GM12878 (cell line): ENCODE measurements at regions not wholly inside any gene's neighbourhood (a gene's known extent, or its start where the extent isn't known, plus 50 kb on each side); places are given as distances from the start of the nearest gene placed in this dataset.

ENCODE experiments used
- ATAC-seq: fragments of 200-7000 bp; cut with Tn5 transposase; 3 replicates; pipeline ENCODE4 v1.9.1; 2020; ENCODE audit warnings: mild to moderate bottlenecking, moderate library complexity
- BruUV-seq: library from RNA; stranded (reverse); fragments of 400-500 nt; replicated peaks from 2 replicates; lab custom pipeline; 2021; lab: Mats Ljungman, UMichigan
- CTCF ChIA-PET: fragments of 300-600 bp; sonication (Branson Sonifier 250); formaldehyde crosslinking; extraction: SDS; loops from one replicate; lab custom pipeline; 2021; ENCODE audit warnings: inconsistent platforms; lab: Yijun Ruan, JAX
- POLR2A ChIA-PET: fragments of 350-600 bp; formaldehyde crosslinking; extraction: SDS; loops from one replicate; lab custom pipeline; 2021; ENCODE audit warnings: inconsistent platforms; lab: Charles Lee
- RAD21 ChIA-PET: fragments of 300-600 bp; sonication (Branson Sonifier 250); formaldehyde crosslinking; loops from one replicate; lab custom pipeline; 2023; ENCODE audit warnings: antibody characterized with exemption; ENCODE audit not compliant: unreplicated experiment; lab: Charles Lee
- SMC1A ChIA-PET: fragments of 300-600 bp; sonication (Branson Sonifier 250); formaldehyde crosslinking; loops from one replicate; lab custom pipeline; 2023; ENCODE audit not compliant: unreplicated experiment, uncharacterized antibody; lab: Charles Lee
- DNase-seq: peaks from one replicate; pipeline ENCODE4 v3.0.0-alpha.2; 2011; ENCODE audit warnings: low read depth, low spot score
- FAIRE-seq: peaks from 3 replicates; lab custom pipeline; 2011; peaks lifted over from hg19 to GRCh38; lab: Jason Lieb, UNC
- H2AFZ ChIP-seq: 2 replicates; pipeline ENCODE4 v1.6.0; 2011; ENCODE audit warnings: low read depth, low read length, control low read depth; ENCODE audit not compliant: control insufficient read depth
- H3K27ac ChIP-seq: 2 replicates; pipeline ENCODE4 v1.5.1; 2011; ENCODE audit warnings: control low read depth; ENCODE audit not compliant: control insufficient read depth, insufficient read depth
- H3K27me3 ChIP-seq, 2 experiments: replicated peaks in 1 of 2; 2 replicates each; pipeline versions ENCODE4 v1.6.0 to v1.6.1; 2011; ENCODE audit warnings: low read length in 1 of 2; ENCODE audit not compliant: control insufficient read depth in 2 of 2, insufficient read depth in 2 of 2
- H3K36me3 ChIP-seq, 2 experiments: 2 replicates each; pipeline ENCODE4 v1.5.1; 2011; ENCODE audit warnings: low read length in 1 of 2; ENCODE audit not compliant: control insufficient read depth in 2 of 2, insufficient read depth in 2 of 2
- H3K4me1 ChIP-seq: 2 replicates; pipeline ENCODE4 v1.6.1; 2011; ENCODE audit warnings: mild to moderate bottlenecking, low read length, moderate library complexity, mixed read lengths; ENCODE audit not compliant: control insufficient read depth, insufficient read depth
- H3K4me2 ChIP-seq: 2 replicates; pipeline ENCODE4 v1.6.0; 2011; ENCODE audit warnings: control low read depth; ENCODE audit not compliant: control insufficient read depth, insufficient read depth
- H3K4me3 ChIP-seq: fragments of 200-600 bp; sonication (generic); 2 replicates; pipeline ENCODE4 v1.5.1; 2016
- H3K79me2 ChIP-seq: 2 replicates; pipeline ENCODE4 v1.6.0; 2011; ENCODE audit warnings: low read length; ENCODE audit not compliant: control insufficient read depth, insufficient read depth
- H3K9ac ChIP-seq: 2 replicates; pipeline ENCODE4 v1.8.0; 2011; ENCODE audit warnings: low read length, control low read depth, mixed read lengths; ENCODE audit not compliant: control insufficient read depth, insufficient read depth
- H3K9me3 ChIP-seq: replicated peaks from 3 replicates; pipeline ENCODE4 v1.5.1; 2011; ENCODE audit warnings: mild to moderate bottlenecking, low read length; ENCODE audit not compliant: control insufficient read depth, insufficient read depth
- H4K20me1 ChIP-seq: 2 replicates; pipeline ENCODE4 v1.6.0; 2011; ENCODE audit not compliant: control insufficient read depth, insufficient read depth
- BCLAF1 ChIP-seq: fragments of 450-650 bp; IDR thresholded peaks from 2 replicates; pipeline ENCODE4 v1.6.1; 2017; ENCODE audit warnings: antibody characterized with exemption, mild to moderate bottlenecking, moderate library complexity
- EGR1 ChIP-seq, 2 experiments: IDR thresholded peaks; 1 replicate in 1 of 2; 2 replicates in 1 of 2; pipeline ENCODE4 v1.6.1; 2011 to 2012; ENCODE audit warnings: low read depth in 2 of 2, low read length in 2 of 2, borderline replicate concordance in 1 of 2, mild to moderate bottlenecking in 1 of 2, moderate library complexity in 1 of 2
- ELK1 ChIP-seq: IDR thresholded peaks from 2 replicates; pipeline ENCODE4 v1.6.1; 2012; ENCODE audit warnings: low read depth, low read length, improper control_type of control experiment
- NFXL1 ChIP-seq: fragments of 450-650 bp; IDR thresholded peaks from 2 replicates; pipeline ENCODE4 v1.6.1; 2017; ENCODE audit warnings: antibody characterized with exemption, mild to moderate bottlenecking, borderline replicate concordance
- NR2F1 ChIP-seq: fragments of 450-650 bp; conservative IDR thresholded peaks from 2 replicates; pipeline ENCODE4 v1.6.1; 2017; ENCODE audit warnings: mild to moderate bottlenecking
- PAX8 ChIP-seq: fragments of 450-650 bp; IDR thresholded peaks from 2 replicates; pipeline ENCODE4 v1.6.1; 2017; ENCODE audit warnings: mild to moderate bottlenecking, moderate library complexity
- POLR2A ChIP-seq: IDR thresholded peaks from 2 replicates; pipeline ENCODE4 v1.6.1; 2011; ENCODE audit warnings: low read depth, mild to moderate bottlenecking, low read length
- SMAD1 ChIP-seq: fragments of 450-650 bp; IDR thresholded peaks from 2 replicates; pipeline ENCODE4 v1.6.1; 2018; ENCODE audit warnings: mild to moderate bottlenecking, low read depth; ENCODE audit not compliant: partially characterized antibody
- SMARCA5 ChIP-seq: fragments of 450-650 bp; IDR thresholded peaks from 2 replicates; pipeline ENCODE4 v1.6.1; 2017; ENCODE audit warnings: mild to moderate bottlenecking
- SREBF1 ChIP-seq: IDR thresholded peaks from 2 replicates; pipeline ENCODE4 v1.6.1; 2012; ENCODE audit warnings: mild to moderate bottlenecking, low read length
- SUZ12 ChIP-seq: fragments of 200-600 bp; sonication (generic); IDR thresholded peaks from one replicate; pipeline ENCODE4 v1.6.1; 2018; ENCODE audit warnings: antibody characterized with exemption, mild to moderate bottlenecking; ENCODE audit not compliant: unreplicated experiment
- ZBED1 ChIP-seq: IDR thresholded peaks from 2 replicates; pipeline ENCODE4 v1.6.1; 2016; ENCODE audit warnings: borderline replicate concordance
- ZNF24 ChIP-seq: fragments of 450-650 bp; IDR thresholded peaks from 2 replicates; pipeline ENCODE4 v1.6.1; 2017; ENCODE audit warnings: antibody characterized with exemption, mild to moderate bottlenecking
- ZZZ3 ChIP-seq: IDR thresholded peaks from 2 replicates; pipeline ENCODE4 v1.6.1; 2011; ENCODE audit warnings: low read depth; ENCODE audit not compliant: control insufficient read depth, insufficient read length
- WGBS: methylation state at CpG from one replicate; pipeline ENCODE4 v1.1.6; 2016; ENCODE audit warnings: low lambda C conversion rate; ENCODE audit not compliant: insufficient replicate concordance, insufficient coverage; ENCODE audit errors: missing lambda C conversion rate; 5-methylcytosine and 5-hydroxymethylcytosine counted together
- in situ Hi-C: fragments of 300-500 bp; cut with MboI; formaldehyde crosslinking; loops from 9 replicates; pipeline ENCODE4 v1.14.3; 2018; ENCODE audit warnings: mixed read lengths
- intact Hi-C: fragments of 100-400 bp; cut with micrococcal nuclease; formaldehyde crosslinking; loops from one replicate; pipeline ENCODE4 v1.14.2; 2022; ENCODE audit not compliant: unreplicated experiment
- TF ChIP-seq, protein P1 (sequence below): fragments of 150-350 bp; IDR thresholded peaks from 2 replicates; pipeline ENCODE4 v1.6.1; 2016; ENCODE audit warnings: low read depth, low read length
- TF ChIP-seq, protein P2 (sequence below): IDR thresholded peaks from 2 replicates; pipeline ENCODE4 v1.6.1; 2012; ENCODE audit warnings: low read length, inconsistent platforms

DNA sequence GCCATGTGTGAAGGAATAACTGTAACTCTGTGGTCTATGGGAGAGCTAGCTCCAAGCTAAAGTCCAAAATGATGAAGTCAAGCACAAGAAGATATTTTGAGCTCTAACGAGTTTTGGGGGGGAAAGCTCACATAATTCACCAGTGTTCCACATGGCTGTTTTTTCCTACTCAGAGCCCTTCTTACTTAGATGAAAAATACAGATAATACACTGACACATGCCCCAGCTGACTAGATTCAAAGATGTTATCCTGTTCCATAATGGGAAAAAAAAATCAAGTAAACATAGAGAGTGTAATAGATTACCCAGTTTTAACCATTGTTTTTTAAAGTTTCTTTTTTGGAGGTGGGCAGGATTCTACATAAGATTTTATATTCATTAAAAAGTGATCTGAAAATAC, 86.6 kb downstream of the PRLHR start:
- Histone ChIP-seq H3K4me3 (no peak overlapping the region), H3K4me1 (no peaks in the 10 kb centered on the region), H3K4me2 (no peak overlapping the region), H3K27ac (no peak overlapping the region), H4K20me1 (no peaks in the 10 kb centered on the region), H3K36me3 (no peaks in the 10 kb centered on the region), H3K27me3 (0 out of 4 replicates have a peak, but pooled peaks cover 0 to 1% of the 10 kb centered on the region in 2 experiments), H3K9me3 (no peaks in the 10 kb centered on the region), H2AFZ (no peak overlapping the region), H3K79me2 (no peaks in the 10 kb centered on the region), H3K9ac (no peak overlapping the region)
- SMC1A ChIA-PET, result interaction anchor here (1.2 kb wide), 1 partner anchor 13 kb away, joined by 3 read pairs; no protein-coding TSS in a partner anchor
- WGBS, result 0% methylated on average over 1 of the region's 1 CpG
- BruUV-seq, result no TSS peak
- RAD21 ChIA-PET, result no interaction called here
- no peak for ATAC-seq
- TF ChIP-seq NFXL1 (no peak), ELK1 (no peak), NR2F1 (no peak), ZZZ3 (no peak), EGR1 (IDR thresholded peaks at IDR 0.05; ENCODE audit: borderline replicate concordance in 1 of 2, low read depth in 2 of 2, low read length in 2 of 2) (no peak), SREBF1 (no peak), PAX8 (no peak), SMARCA5 (no peak), ZNF24 (no peak), POLR2A (no peak), SUZ12 (no peak), ZBED1 (no peak), SMAD1 (no peak), BCLAF1 (no peak)
- TF ChIP-seq, protein P1, sequence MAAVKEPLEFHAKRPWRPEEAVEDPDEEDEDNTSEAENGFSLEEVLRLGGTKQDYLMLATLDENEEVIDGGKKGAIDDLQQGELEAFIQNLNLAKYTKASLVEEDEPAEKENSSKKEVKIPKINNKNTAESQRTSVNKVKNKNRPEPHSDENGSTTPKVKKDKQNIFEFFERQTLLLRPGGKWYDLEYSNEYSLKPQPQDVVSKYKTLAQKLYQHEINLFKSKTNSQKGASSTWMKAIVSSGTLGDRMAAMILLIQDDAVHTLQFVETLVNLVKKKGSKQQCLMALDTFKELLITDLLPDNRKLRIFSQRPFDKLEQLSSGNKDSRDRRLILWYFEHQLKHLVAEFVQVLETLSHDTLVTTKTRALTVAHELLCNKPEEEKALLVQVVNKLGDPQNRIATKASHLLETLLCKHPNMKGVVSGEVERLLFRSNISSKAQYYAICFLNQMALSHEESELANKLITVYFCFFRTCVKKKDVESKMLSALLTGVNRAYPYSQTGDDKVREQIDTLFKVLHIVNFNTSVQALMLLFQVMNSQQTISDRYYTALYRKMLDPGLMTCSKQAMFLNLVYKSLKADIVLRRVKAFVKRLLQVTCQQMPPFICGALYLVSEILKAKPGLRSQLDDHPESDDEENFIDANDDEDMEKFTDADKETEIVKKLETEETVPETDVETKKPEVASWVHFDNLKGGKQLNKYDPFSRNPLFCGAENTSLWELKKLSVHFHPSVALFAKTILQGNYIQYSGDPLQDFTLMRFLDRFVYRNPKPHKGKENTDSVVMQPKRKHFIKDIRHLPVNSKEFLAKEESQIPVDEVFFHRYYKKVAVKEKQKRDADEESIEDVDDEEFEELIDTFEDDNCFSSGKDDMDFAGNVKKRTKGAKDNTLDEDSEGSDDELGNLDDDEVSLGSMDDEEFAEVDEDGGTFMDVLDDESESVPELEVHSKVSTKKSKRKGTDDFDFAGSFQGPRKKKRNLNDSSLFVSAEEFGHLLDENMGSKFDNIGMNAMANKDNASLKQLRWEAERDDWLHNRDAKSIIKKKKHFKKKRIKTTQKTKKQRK, result no peak
- TF ChIP-seq, protein P2, sequence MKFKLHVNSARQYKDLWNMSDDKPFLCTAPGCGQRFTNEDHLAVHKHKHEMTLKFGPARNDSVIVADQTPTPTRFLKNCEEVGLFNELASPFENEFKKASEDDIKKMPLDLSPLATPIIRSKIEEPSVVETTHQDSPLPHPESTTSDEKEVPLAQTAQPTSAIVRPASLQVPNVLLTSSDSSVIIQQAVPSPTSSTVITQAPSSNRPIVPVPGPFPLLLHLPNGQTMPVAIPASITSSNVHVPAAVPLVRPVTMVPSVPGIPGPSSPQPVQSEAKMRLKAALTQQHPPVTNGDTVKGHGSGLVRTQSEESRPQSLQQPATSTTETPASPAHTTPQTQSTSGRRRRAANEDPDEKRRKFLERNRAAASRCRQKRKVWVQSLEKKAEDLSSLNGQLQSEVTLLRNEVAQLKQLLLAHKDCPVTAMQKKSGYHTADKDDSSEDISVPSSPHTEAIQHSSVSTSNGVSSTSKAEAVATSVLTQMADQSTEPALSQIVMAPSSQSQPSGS, result no peak
- POLR2A ChIA-PET, result no interaction called here
- CTCF ChIA-PET, result interaction anchor here (0.9 kb wide), 1 partner anchor 12 kb away, joined by 3 read pairs; no protein-coding TSS in a partner anchor
- in situ Hi-C loops (no loop called here), intact Hi-C loops (no loop called here)
- no peak for FAIRE-seq
- DNase-seq, result no peak
